ENCODE measurements at regions not wholly inside any gene's neighbourhood (a gene's known extent, or its start where the extent isn't known, plus 50 kb on each side); places are given as distances from the start of the nearest gene placed in this dataset.

- peaks cover 28% of the 10 kb centered on the region for H3K4me1 ChIP-seq (replicated peaks; ENCODE audit: insufficient read depth)
- H3K4me2 ChIP-seq = no peak overlapping the region
- no TSS peak for BruUV-seq (replicated peaks)
- H3K4me3 ChIP-seq = no peak overlapping the region
- DNase-seq = no peak
- H3F3A ChIP-seq (ENCODE audit: insufficient read depth, low read depth) = no peaks in the 10 kb centered on the region; the same call in 1 of the 2 replicates
- no peak overlapping the region for H3K27ac ChIP-seq
- ChIA-PET POLR2A (ENCODE audit: unreplicated experiment) (no interaction called here), CTCF (no interaction called here)
- peaks cover 53% of the 10 kb centered on the region for H4K20me1 ChIP-seq (ENCODE audit: insufficient read depth)
- H3K9me2 ChIP-seq (ENCODE audit: insufficient read depth) = no peaks in the 10 kb centered on the region
- TF ChIP-seq EZH2 (IDR thresholded peaks at IDR 0.05; ENCODE audit: low read depth) = no peak
- no peak for TF ChIP-seq CTCF (conservative IDR thresholded peaks at IDR 0.05)
- no peaks in the 10 kb centered on the region for H3K36me3 ChIP-seq (ENCODE audit: low read depth)
- H3K79me2 ChIP-seq (ENCODE audit: low read depth) = peaks cover 17% of the 10 kb centered on the region; the same call in 1 of the 2 replicates
- no peaks in the 10 kb centered on the region for H3K27me3 ChIP-seq (ENCODE audit: insufficient read depth, low read depth)
- no peak overlapping the region for H2AFZ ChIP-seq
- intact Hi-C loops (cut with micrococcal nuclease; ENCODE audit: unreplicated experiment) = loop anchor here (5.0 kb wide), 1 partner anchor 53 kb away; no protein-coding TSS in a partner anchor
- H3K9me3 ChIP-seq (ENCODE audit: insufficient read depth, low read depth) = no peaks in the 10 kb centered on the region
These were observed 284.0 kb downstream of the SEC14L1 start for GRCh38 chr17:77424585-77425344.

GRCh38 chr17:77425348-77425747 is 284.6 kb downstream of the SEC14L1 start:
- Histone ChIP-seq H3K4me2 (no peak overlapping the region), H3K27me3 (ENCODE audit: insufficient read depth, low read depth) (no peaks in the 10 kb centered on the region), H3K9me2 (ENCODE audit: insufficient read depth) (no peaks in the 10 kb centered on the region), H2AFZ (no peak overlapping the region), H3K9me3 (ENCODE audit: insufficient read depth, low read depth) (no peaks in the 10 kb centered on the region), H3F3A (ENCODE audit: insufficient read depth, low read depth) (no peaks in the 10 kb centered on the region; the same call in 1 of the 2 replicates), H3K4me1 (replicated peaks; ENCODE audit: insufficient read depth) (peaks cover 28% of the 10 kb centered on the region), H3K27ac (0 out of 2 replicates have a peak overlapping the region, but pooled peaks have one; percentile 16), H3K4me3 (no peak overlapping the region), H4K20me1 (ENCODE audit: insufficient read depth) (peaks cover 50% of the 10 kb centered on the region), H3K36me3 (ENCODE audit: low read depth) (no peaks in the 10 kb centered on the region), H3K79me2 (ENCODE audit: low read depth) (peaks cover 17% of the 10 kb centered on the region)
- no TSS peak for BruUV-seq (replicated peaks)
- intact Hi-C loops (cut with micrococcal nuclease; ENCODE audit: unreplicated experiment) = loop anchor here (5.0 kb wide), 1 partner anchor 52 kb away; no protein-coding TSS in a partner anchor
- no peak for DNase-seq
- CTCF ChIA-PET = no interaction called here
- POLR2A ChIA-PET (ENCODE audit: unreplicated experiment) = no interaction called here
- TF ChIP-seq CTCF (conservative IDR thresholded peaks at IDR 0.05) = no peak

- Histone ChIP-seq H3K36me3 (ENCODE audit: low read depth) (no peaks in the 10 kb centered on the region), H3K27ac (0 out of 2 replicates have a peak overlapping the region, but pooled peaks have one; percentile 16), H3K79me2 (ENCODE audit: low read depth) (peaks cover 20% of the 10 kb centered on the region), H3F3A (ENCODE audit: insufficient read depth, low read depth) (no peaks in the 10 kb centered on the region; the same call in 1 of the 2 replicates), H3K4me3 (no peak overlapping the region), H2AFZ (no peak overlapping the region), H4K20me1 (ENCODE audit: insufficient read depth) (peaks cover 54% of the 10 kb centered on the region), H3K9me2 (ENCODE audit: insufficient read depth) (no peaks in the 10 kb centered on the region), H3K4me2 (0 out of 2 replicates have a peak overlapping the region, but pooled peaks have one; percentile 11), H3K9me3 (ENCODE audit: insufficient read depth, low read depth) (no peaks in the 10 kb centered on the region), H3K4me1 (replicated peaks; ENCODE audit: insufficient read depth) (peaks cover 24% of the 10 kb centered on the region), H3K27me3 (ENCODE audit: insufficient read depth, low read depth) (no peaks in the 10 kb centered on the region)
- TF ChIP-seq CTCF (conservative IDR thresholded peaks at IDR 0.05) (no peak), EZH2 (IDR thresholded peaks at IDR 0.05; ENCODE audit: low read depth) (no peak)
- CTCF ChIA-PET = no interaction called here
- no TSS peak for BruUV-seq (replicated peaks)
- POLR2A ChIA-PET (ENCODE audit: unreplicated experiment) = interaction anchor here (0.6 kb wide), 1 partner anchor 137 kb away, joined by 4 read pairs; no protein-coding TSS in a partner anchor
- DNase-seq = peak in 1 of 2 experiments; percentile 77
- intact Hi-C loops (cut with micrococcal nuclease; ENCODE audit: unreplicated experiment) = loop anchor here (2.0 to 5.0 kb wide), 2 partner anchors 51 to 93 kb away; no protein-coding TSS in a partner anchor
These were observed 285.2 kb downstream of the SEC14L1 start for GRCh38 chr17:77425791-77426641.
